ENCODE measurements at regions not wholly inside any gene's neighbourhood (a gene's known extent, or its start where the extent isn't known, plus 50 kb on each side); places are given as distances from the start of the nearest gene placed in this dataset.

DNA sequence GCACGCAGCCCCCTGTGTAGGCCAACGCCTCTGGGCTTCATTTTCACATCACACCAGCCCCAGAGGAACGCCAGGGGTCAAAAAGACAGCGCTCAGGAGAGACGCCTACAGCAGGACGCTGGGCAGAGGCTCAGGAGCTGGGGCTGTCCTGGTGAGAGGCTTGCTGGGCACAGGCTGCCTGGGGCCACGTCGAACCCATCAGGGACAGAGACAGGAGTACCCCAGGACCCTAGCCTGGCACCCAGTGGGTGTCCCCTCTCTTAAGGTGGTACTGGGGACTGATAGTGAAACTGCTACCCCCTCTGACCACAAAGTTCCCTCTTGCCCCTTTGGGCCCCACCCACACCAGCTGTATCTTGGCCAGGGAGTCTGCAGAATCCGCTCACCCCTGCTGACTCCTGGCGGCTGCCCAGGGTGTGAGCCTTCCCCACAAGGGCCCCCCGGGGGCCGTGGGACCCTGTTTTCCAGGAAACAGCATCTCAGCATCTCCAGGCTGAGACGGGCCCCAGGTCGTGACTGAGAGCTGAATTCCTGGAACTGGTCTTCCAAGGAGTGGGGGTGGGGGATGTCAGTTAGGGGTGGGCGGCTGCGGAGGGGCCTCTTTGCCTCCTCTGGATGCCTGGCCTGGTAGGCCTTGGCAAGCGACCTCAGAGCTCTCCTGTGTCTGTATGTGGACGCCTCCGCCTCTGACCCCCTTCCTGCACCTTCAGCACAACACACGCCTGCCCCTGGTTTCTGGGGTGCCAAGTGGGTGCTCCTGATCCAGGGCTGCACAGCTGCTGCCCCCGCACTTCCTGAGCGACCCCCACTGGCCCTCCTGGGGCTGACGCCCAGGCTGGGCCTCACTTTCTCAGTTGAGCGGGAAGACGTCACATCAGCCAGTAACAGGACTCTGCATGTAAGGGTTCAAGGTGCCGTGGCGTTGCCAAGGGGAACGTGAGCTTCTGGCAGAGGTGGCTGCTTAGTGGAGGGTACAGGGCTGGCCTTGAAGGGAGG is 321.9 kb upstream of the RTL1 start:
- Histone ChIP-seq H3K36me3 (ENCODE audit: insufficient read depth, low read length) (no peaks in the 10 kb centered on the region), H3K27ac (ENCODE audit: low read length) (no peak overlapping the region), H3K4me2 (ENCODE audit: low read length) (no peak overlapping the region), H3K9me2 (ENCODE audit: insufficient read depth, low read length) (no peaks in the 10 kb centered on the region), H3K27me3 (ENCODE audit: insufficient read depth, low read depth, low read length) (no peaks in the 10 kb centered on the region), H3K9me3 (ENCODE audit: low read length) (no peaks in the 10 kb centered on the region), H3K79me2 (replicated peaks; ENCODE audit: insufficient read depth, low read length) (no peaks in the 10 kb centered on the region), H2AFZ (ENCODE audit: low read depth, low read length) (no peak overlapping the region), H4K20me1 (ENCODE audit: insufficient read depth) (no peaks in the 10 kb centered on the region), H3K9ac (ENCODE audit: low read length) (no peak overlapping the region), H3F3A (ENCODE audit: insufficient read depth, low read length, poor library complexity, severe bottlenecking) (no peaks in the 10 kb centered on the region), H3K4me3 (ENCODE audit: low read length) (no peak overlapping the region)
- TF ChIP-seq MXI1 (conservative IDR thresholded peaks at IDR 0.05; ENCODE audit: poor library complexity, severe bottlenecking): no peak
- TF ChIP-seq, protein P1, sequence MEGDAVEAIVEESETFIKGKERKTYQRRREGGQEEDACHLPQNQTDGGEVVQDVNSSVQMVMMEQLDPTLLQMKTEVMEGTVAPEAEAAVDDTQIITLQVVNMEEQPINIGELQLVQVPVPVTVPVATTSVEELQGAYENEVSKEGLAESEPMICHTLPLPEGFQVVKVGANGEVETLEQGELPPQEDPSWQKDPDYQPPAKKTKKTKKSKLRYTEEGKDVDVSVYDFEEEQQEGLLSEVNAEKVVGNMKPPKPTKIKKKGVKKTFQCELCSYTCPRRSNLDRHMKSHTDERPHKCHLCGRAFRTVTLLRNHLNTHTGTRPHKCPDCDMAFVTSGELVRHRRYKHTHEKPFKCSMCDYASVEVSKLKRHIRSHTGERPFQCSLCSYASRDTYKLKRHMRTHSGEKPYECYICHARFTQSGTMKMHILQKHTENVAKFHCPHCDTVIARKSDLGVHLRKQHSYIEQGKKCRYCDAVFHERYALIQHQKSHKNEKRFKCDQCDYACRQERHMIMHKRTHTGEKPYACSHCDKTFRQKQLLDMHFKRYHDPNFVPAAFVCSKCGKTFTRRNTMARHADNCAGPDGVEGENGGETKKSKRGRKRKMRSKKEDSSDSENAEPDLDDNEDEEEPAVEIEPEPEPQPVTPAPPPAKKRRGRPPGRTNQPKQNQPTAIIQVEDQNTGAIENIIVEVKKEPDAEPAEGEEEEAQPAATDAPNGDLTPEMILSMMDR (IDR thresholded peaks at IDR 0.05; ENCODE audit: poor library complexity, severe bottlenecking): no peak
- no peak for TF ChIP-seq POLR2AphosphoS5 (IDR thresholded peaks at IDR 0.05)
- no peak for TF ChIP-seq SMC3 (conservative IDR thresholded peaks at IDR 0.05; ENCODE audit: poor library complexity)
- no peak for TF ChIP-seq EP300 (conservative IDR thresholded peaks at IDR 0.05; ENCODE audit: poor library complexity, severe bottlenecking)
- no peak for TF ChIP-seq TAF1 (IDR thresholded peaks at IDR 0.05; ENCODE audit: low read depth)
- TF ChIP-seq RAD21 (conservative IDR thresholded peaks at IDR 0.05): no peak
- TF ChIP-seq EZH2 (IDR thresholded peaks at IDR 0.05; ENCODE audit: borderline replicate concordance, insufficient read depth, low read length, poor library complexity, severe bottlenecking): no peak
- TF ChIP-seq, protein P2, sequence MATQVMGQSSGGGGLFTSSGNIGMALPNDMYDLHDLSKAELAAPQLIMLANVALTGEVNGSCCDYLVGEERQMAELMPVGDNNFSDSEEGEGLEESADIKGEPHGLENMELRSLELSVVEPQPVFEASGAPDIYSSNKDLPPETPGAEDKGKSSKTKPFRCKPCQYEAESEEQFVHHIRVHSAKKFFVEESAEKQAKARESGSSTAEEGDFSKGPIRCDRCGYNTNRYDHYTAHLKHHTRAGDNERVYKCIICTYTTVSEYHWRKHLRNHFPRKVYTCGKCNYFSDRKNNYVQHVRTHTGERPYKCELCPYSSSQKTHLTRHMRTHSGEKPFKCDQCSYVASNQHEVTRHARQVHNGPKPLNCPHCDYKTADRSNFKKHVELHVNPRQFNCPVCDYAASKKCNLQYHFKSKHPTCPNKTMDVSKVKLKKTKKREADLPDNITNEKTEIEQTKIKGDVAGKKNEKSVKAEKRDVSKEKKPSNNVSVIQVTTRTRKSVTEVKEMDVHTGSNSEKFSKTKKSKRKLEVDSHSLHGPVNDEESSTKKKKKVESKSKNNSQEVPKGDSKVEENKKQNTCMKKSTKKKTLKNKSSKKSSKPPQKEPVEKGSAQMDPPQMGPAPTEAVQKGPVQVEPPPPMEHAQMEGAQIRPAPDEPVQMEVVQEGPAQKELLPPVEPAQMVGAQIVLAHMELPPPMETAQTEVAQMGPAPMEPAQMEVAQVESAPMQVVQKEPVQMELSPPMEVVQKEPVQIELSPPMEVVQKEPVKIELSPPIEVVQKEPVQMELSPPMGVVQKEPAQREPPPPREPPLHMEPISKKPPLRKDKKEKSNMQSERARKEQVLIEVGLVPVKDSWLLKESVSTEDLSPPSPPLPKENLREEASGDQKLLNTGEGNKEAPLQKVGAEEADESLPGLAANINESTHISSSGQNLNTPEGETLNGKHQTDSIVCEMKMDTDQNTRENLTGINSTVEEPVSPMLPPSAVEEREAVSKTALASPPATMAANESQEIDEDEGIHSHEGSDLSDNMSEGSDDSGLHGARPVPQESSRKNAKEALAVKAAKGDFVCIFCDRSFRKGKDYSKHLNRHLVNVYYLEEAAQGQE (IDR thresholded peaks at IDR 0.05; ENCODE audit: borderline replicate concordance): no peak

DNA sequence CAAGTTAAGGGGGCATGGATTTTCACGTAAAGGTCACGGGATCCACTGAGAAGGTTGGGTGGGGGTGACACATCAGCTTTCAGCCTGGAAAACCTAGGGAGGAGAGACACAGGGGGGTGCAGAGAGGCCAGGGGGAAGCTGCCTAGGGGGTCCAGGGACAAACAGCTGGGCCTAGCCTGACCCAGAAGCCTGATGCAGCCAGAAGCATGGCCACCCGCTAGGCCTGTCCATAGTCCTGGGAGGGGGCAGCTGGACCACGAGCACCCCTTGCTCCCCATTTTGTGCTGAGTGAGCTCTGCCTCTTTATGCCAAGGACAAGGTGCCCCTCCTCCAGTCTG is 322.7 kb upstream of the RTL1 start:
- no peak overlapping the region for H2AFZ ChIP-seq (ENCODE audit: low read depth, low read length)
- no peaks in the 10 kb centered on the region for H3F3A ChIP-seq (ENCODE audit: insufficient read depth, low read length, poor library complexity, severe bottlenecking)
- H4K20me1 ChIP-seq (ENCODE audit: insufficient read depth): no peaks in the 10 kb centered on the region
- no peaks in the 10 kb centered on the region for H3K9me3 ChIP-seq (ENCODE audit: low read length)
- H3K79me2 ChIP-seq (replicated peaks; ENCODE audit: insufficient read depth, low read length): no peaks in the 10 kb centered on the region
- H3K9ac ChIP-seq (ENCODE audit: low read length): no peak overlapping the region
- H3K4me3 ChIP-seq (ENCODE audit: low read length): no peak overlapping the region
- no peaks in the 10 kb centered on the region for H3K27me3 ChIP-seq (ENCODE audit: insufficient read depth, low read depth, low read length)
- H3K9me2 ChIP-seq (ENCODE audit: insufficient read depth, low read length): no peaks in the 10 kb centered on the region
- no peak overlapping the region for H3K27ac ChIP-seq (ENCODE audit: low read length)
- H3K36me3 ChIP-seq (ENCODE audit: insufficient read depth, low read length): no peaks in the 10 kb centered on the region
- TF ChIP-seq, protein P2 (IDR thresholded peaks at IDR 0.05; ENCODE audit: borderline replicate concordance): no peak
- no peak overlapping the region for H3K4me2 ChIP-seq (ENCODE audit: low read length)

Measured in neural cell (in vitro differentiated cells).